ENCODE measurements at regions not wholly inside any gene's neighbourhood (a gene's known extent, or its start where the extent isn't known, plus 50 kb on each side); places are given as distances from the start of the nearest gene placed in this dataset.

GRCh38 chr1:82401116-82401515 is 600.4 kb downstream of the ADGRL2 start:
- TF ChIP-seq CTCF (IDR thresholded peaks at IDR 0.05) (no peak), POLR2A (IDR thresholded peaks at IDR 0.05) (no peak)

Measured in suprapubic skin (tissue), 3 donors.